ENCODE measurements at regions not wholly inside any gene's neighbourhood (a gene's known extent, or its start where the extent isn't known, plus 50 kb on each side); places are given as distances from the start of the nearest gene placed in this dataset.

DNA sequence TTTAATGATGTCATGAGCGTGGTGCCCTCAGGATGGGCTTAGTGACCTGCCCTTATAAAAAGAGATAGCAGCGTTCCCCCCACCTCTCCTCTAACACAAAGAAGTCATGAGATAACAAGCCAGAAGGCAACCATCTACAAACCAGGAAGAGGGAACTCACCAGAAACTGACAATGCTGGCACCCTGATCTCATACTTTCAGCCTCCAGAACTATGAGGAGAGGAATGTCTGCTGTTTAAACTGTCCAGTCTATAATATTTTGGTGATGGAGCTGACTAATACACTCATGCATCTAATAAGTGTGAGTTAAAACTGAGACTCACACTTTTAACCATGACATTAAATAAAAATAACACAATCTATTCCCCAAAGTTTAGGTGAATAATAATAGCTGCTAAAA lies 156.1 kb upstream of the SPEF2 start:
- H3K4me1 Mint-ChIP-seq (ENCODE audit: low read depth, unreplicated experiment): no peaks in the 10 kb centered on the region
- no peak overlapping the region for H3K4me3 Mint-ChIP-seq (ENCODE audit: low read depth, unreplicated experiment)
- TF ChIP-seq, protein P1, sequence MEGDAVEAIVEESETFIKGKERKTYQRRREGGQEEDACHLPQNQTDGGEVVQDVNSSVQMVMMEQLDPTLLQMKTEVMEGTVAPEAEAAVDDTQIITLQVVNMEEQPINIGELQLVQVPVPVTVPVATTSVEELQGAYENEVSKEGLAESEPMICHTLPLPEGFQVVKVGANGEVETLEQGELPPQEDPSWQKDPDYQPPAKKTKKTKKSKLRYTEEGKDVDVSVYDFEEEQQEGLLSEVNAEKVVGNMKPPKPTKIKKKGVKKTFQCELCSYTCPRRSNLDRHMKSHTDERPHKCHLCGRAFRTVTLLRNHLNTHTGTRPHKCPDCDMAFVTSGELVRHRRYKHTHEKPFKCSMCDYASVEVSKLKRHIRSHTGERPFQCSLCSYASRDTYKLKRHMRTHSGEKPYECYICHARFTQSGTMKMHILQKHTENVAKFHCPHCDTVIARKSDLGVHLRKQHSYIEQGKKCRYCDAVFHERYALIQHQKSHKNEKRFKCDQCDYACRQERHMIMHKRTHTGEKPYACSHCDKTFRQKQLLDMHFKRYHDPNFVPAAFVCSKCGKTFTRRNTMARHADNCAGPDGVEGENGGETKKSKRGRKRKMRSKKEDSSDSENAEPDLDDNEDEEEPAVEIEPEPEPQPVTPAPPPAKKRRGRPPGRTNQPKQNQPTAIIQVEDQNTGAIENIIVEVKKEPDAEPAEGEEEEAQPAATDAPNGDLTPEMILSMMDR (IDR thresholded peaks at IDR 0.05; ENCODE audit: unreplicated experiment): no peak
- no peaks in the 10 kb centered on the region for H3K27me3 Mint-ChIP-seq (ENCODE audit: unreplicated experiment)
- H3K36me3 Mint-ChIP-seq (ENCODE audit: insufficient read depth, unreplicated experiment): no peaks in the 10 kb centered on the region
- no peak overlapping the region for H3K27ac Mint-ChIP-seq (ENCODE audit: unreplicated experiment)
- intact Hi-C loops (cut with micrococcal nuclease; ENCODE audit: unreplicated experiment): no loop called here
- no TSS peak for BruUV-seq (replicated peaks)
- CTCF ChIA-PET: no interaction called here
- no peak for DNase-seq
- peaks cover 4% of the 10 kb centered on the region for H3K9me3 Mint-ChIP-seq (ENCODE audit: low read depth, unreplicated experiment)

DNA sequence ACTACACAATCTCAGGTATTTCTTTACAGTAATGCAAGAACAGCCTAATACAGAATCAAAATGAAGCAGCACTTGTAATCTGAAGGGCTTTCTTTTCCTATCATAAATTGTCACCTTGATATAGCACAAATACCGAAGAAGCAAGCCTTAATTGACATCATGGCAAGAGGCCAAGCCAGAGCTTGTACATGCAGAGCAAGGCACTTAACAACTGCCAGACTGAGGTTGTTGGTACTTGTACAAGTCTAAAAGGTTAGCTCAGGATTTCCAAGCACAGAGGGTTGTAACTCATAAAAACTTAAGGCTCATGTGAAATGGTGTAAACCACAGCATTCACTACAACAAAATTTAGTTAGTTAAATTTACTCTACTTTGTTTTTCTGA lies 158.8 kb upstream of the SPEF2 start:
- intact Hi-C loops (cut with micrococcal nuclease; ENCODE audit: unreplicated experiment): no loop called here
- no peaks in the 10 kb centered on the region for H3K4me1 Mint-ChIP-seq (ENCODE audit: low read depth, unreplicated experiment)
- TF ChIP-seq, protein P1 (IDR thresholded peaks at IDR 0.05; ENCODE audit: unreplicated experiment): no peak
- no peak overlapping the region for H3K27ac Mint-ChIP-seq (ENCODE audit: unreplicated experiment)
- CTCF ChIA-PET: no interaction called here
- H3K27me3 Mint-ChIP-seq (ENCODE audit: unreplicated experiment): no peaks in the 10 kb centered on the region
- DNase-seq: no peak
- peaks cover 5% of the 10 kb centered on the region for H3K9me3 Mint-ChIP-seq (ENCODE audit: low read depth, unreplicated experiment)
- H3K36me3 Mint-ChIP-seq (ENCODE audit: insufficient read depth, unreplicated experiment): no peaks in the 10 kb centered on the region
- no peak overlapping the region for H3K4me3 Mint-ChIP-seq (ENCODE audit: low read depth, unreplicated experiment)
- BruUV-seq (replicated peaks): no TSS peak

DNA sequence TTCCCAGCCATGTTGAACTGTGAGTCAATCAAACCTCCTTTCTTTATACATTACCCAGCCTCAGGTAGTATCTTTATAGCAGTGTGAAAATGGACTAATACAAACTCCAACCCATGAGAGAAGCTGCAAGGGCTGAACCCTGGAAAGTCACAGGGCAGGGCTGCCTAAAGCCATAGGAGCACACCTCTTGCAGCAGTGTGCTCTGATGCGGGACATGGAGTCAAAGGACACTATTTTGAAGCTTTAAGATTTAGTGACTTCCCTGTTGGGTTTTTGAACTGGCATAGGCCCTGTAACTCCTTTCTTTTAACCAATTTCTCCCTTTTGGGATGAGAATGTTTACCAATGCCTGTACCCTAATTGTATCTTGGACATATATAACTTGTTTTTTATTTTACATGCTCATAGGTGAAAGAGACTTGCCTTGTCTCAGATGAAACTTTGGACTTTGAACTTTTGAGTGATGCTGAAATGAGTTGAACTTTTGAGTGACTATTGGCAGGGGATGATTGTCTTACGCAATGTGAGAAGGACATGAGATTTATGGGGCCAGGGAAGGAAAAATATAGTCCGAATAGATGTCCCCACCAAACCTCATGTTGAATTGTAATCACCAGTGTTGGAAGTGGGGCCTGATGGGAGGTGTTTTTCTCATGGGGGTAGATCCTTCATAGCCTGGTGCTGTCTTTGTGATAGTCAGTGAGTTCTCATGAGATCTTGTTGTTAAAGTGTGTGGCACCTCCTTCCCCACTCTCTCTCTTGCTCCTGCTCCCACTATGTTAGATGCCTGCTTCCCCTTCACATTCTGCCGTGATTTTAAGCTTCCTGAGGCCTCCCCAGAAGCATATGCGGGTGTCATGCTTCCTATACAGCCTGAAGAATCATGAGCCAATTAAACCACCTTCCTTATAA lies 159.5 kb upstream of the SPEF2 start:
- intact Hi-C loops (cut with micrococcal nuclease; ENCODE audit: unreplicated experiment): no loop called here
- TF ChIP-seq, protein P1 (IDR thresholded peaks at IDR 0.05; ENCODE audit: unreplicated experiment): no peak
- DNase-seq: no peak
- H3K9me3 Mint-ChIP-seq (ENCODE audit: low read depth, unreplicated experiment): peaks cover 5% of the 10 kb centered on the region
- BruUV-seq (replicated peaks): no TSS peak
- H3K36me3 Mint-ChIP-seq (ENCODE audit: insufficient read depth, unreplicated experiment): no peaks in the 10 kb centered on the region
- no peak overlapping the region for H3K27ac Mint-ChIP-seq (ENCODE audit: unreplicated experiment)
- H3K27me3 Mint-ChIP-seq (ENCODE audit: unreplicated experiment): no peaks in the 10 kb centered on the region
- no peaks in the 10 kb centered on the region for H3K4me1 Mint-ChIP-seq (ENCODE audit: low read depth, unreplicated experiment)
- CTCF ChIA-PET: no interaction called here
- no peak overlapping the region for H3K4me3 Mint-ChIP-seq (ENCODE audit: low read depth, unreplicated experiment)

DNA sequence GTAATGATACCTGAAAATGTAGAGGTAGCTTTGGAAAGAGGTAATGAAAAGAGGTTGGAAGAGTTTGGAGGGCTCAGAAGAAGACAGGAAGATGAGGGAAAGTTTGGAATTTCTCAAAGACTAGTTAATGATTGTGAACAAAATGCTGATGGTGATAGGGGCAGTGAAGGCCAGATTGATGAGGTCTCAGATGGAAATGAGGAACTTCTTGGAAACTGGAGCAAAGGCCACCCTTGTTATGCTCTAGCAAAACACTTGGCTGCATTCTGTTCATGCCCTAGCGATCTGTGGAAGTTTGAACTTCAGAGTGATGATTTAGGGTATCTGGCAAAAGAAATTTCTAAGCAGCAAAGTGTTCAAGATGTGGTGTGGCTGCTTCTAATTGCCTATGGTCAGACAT lies 161.2 kb upstream of the SPEF2 start:
- Mint-ChIP-seq H3K27ac (ENCODE audit: unreplicated experiment) (no peak overlapping the region), H3K4me1 (ENCODE audit: low read depth, unreplicated experiment) (no peaks in the 10 kb centered on the region), H3K36me3 (ENCODE audit: insufficient read depth, unreplicated experiment) (no peaks in the 10 kb centered on the region), H3K4me3 (ENCODE audit: low read depth, unreplicated experiment) (no peak overlapping the region), H3K27me3 (ENCODE audit: unreplicated experiment) (no peaks in the 10 kb centered on the region), H3K9me3 (ENCODE audit: low read depth, unreplicated experiment) (peaks cover 5% of the 10 kb centered on the region)
- intact Hi-C loops (cut with micrococcal nuclease; ENCODE audit: unreplicated experiment): no loop called here
- DNase-seq: no peak
- CTCF ChIA-PET: no interaction called here
- no TSS peak for BruUV-seq (replicated peaks)
- TF ChIP-seq, protein P1 (IDR thresholded peaks at IDR 0.05; ENCODE audit: unreplicated experiment): no peak
